Loucy (cell line): ENCODE measurements at regions not wholly inside any gene's neighbourhood (a gene's known extent, or its start where the extent isn't known, plus 50 kb on each side); places are given as distances from the start of the nearest gene placed in this dataset.

Experiments
- H2AFZ ChIP-seq: fragments of 200-600 bp; sonication (generic); 2 replicates; pipeline ENCODE4 v1.6.0; 2016; ENCODE audit warnings: antibody characterized with exemption, mild to moderate bottlenecking, low read length, moderate library complexity
- H3F3A ChIP-seq: fragments of 200-600 bp; 2 replicates; pipeline ENCODE4 v1.6.0; 2016; ENCODE audit warnings: antibody characterized with exemption, low read depth, mild to moderate bottlenecking
- H3K27me3 ChIP-seq: fragments of 200-600 bp; sonication (generic); 2 replicates; pipeline ENCODE4 v1.6.1; 2014; ENCODE audit warnings: low read length, mild to moderate bottlenecking; ENCODE audit not compliant: insufficient read depth, poor library complexity, severe bottlenecking
- H3K36me3 ChIP-seq: fragments of 200-600 bp; sonication (generic); 2 replicates; pipeline ENCODE4 v1.6.1; 2016; ENCODE audit warnings: low read length; ENCODE audit not compliant: insufficient read depth
- H3K4me1 ChIP-seq: fragments of 200-600 bp; sonication (generic); 2 replicates; pipeline ENCODE4 v1.5.1; 2014; ENCODE audit warnings: low read length, mild to moderate bottlenecking; ENCODE audit not compliant: insufficient read depth, poor library complexity, severe bottlenecking
- H3K4me2 ChIP-seq: fragments of 200-600 bp; sonication (generic); 2 replicates; pipeline ENCODE4 v1.6.0; 2014; ENCODE audit warnings: antibody characterized with exemption, low read length, low read depth, mild to moderate bottlenecking; ENCODE audit not compliant: poor library complexity, severe bottlenecking
- H3K4me3 ChIP-seq: fragments of 200-600 bp; sonication (generic); 2 replicates; pipeline ENCODE4 v1.5.1; 2014; ENCODE audit warnings: low read length, mild to moderate bottlenecking, mixed read lengths; ENCODE audit not compliant: poor library complexity, severe bottlenecking
- H3K79me2 ChIP-seq: fragments of 200-600 bp; sonication (generic); 2 replicates; pipeline ENCODE4 v1.6.1; 2014; ENCODE audit warnings: low read length; ENCODE audit not compliant: insufficient read depth
- H3K9ac ChIP-seq: fragments of 200-600 bp; sonication (generic); 2 replicates; pipeline ENCODE4 v1.6.0; 2014; ENCODE audit warnings: mild to moderate bottlenecking, low read depth, low read length, moderate library complexity; ENCODE audit not compliant: poor library complexity, severe bottlenecking
- H3K9me2 ChIP-seq: fragments of 200-600 bp; sonication (generic); replicated peaks from 2 replicates; pipeline ENCODE4 v1.6.1; 2016; ENCODE audit warnings: low read depth, low read length, mixed read lengths
- H3K9me3 ChIP-seq: fragments of 200-600 bp; sonication (generic); 2 replicates; pipeline ENCODE4 v1.6.1; 2014; ENCODE audit warnings: mild to moderate bottlenecking, antibody characterized with exemption, low read length, low read depth; ENCODE audit not compliant: insufficient read depth
- H4K20me1 ChIP-seq: fragments of 200-600 bp; sonication (generic); 2 replicates; pipeline ENCODE4 v1.6.0; 2014; ENCODE audit warnings: antibody characterized with exemption, low read length, mild to moderate bottlenecking; ENCODE audit not compliant: insufficient read depth, poor library complexity, severe bottlenecking
- CTCF ChIP-seq: fragments of 200-600 bp; sonication (generic); conservative IDR thresholded peaks from 2 replicates; pipeline ENCODE4 v1.5.1; 2014; ENCODE audit warnings: mild to moderate bottlenecking, antibody characterized with exemption, low read length
- EZH2phosphoT487 ChIP-seq: fragments of 200-600 bp; IDR thresholded peaks from 2 replicates; pipeline ENCODE4 v1.6.1; 2018; ENCODE audit warnings: antibody characterized with exemption, mild to moderate bottlenecking, moderate library complexity, borderline replicate concordance

DNA sequence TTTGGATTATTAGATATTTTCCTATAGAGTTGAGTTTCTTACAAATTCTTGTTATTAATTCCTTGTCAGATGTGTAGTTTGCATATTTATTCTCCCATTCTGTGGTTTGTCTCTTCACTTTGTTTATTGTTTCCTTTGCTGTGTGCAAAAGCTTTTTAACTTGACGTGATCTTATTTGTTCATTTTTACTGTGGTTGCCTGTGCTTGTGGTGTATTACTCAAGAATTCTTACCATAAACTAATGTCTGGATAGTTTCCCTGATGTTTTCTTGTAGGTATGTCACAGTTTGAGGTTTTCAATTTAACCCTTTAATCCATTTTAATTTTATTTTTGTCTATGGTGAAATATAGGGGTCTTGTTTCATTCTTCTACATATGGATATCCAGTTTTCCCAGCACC lies 72.1 kb upstream of the LHX8 start:
- Histone ChIP-seq H3K4me2 (no peak overlapping the region), H2AFZ (no peak overlapping the region), H3K9me2 (no peaks in the 10 kb centered on the region), H3K9ac (no peak overlapping the region), H3K9me3 (no peaks in the 10 kb centered on the region), H3K27me3 (no peaks in the 10 kb centered on the region), H3F3A (no peaks in the 10 kb centered on the region), H3K79me2 (no peaks in the 10 kb centered on the region), H3K4me3 (no peak overlapping the region), H3K36me3 (no peaks in the 10 kb centered on the region), H3K4me1 (no peaks in the 10 kb centered on the region), H4K20me1 (no peaks in the 10 kb centered on the region)
- TF ChIP-seq EZH2phosphoT487 (no peak), CTCF (no peak)

DNA sequence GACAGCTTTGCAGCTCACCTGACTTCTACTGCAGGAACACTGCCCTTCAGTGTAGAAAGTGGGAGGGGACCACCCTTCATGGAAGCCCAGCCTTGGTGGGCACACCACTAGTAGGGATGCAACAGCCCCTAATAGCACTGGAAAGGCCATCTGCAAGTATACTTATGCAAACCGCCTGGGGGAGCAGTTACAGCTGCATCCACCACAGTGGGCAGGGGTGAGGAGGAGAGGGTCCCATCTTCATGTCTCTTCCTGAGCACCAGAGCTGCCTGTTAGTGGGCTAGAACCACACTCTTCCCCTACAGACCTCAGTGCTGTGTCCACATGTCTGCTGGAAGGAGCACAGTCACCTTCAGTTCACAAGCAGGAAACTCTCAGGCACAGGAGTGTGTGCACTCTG lies 66.2 kb upstream of the LHX8 start:
- no peak for TF ChIP-seq EZH2phosphoT487
- no peak for TF ChIP-seq CTCF
- H3K36me3 ChIP-seq: no peaks in the 10 kb centered on the region
- no peak overlapping the region for H3K4me3 ChIP-seq
- H4K20me1 ChIP-seq: no peaks in the 10 kb centered on the region
- H3K9me2 ChIP-seq: no peaks in the 10 kb centered on the region
- H3K27me3 ChIP-seq: no peaks in the 10 kb centered on the region
- H3F3A ChIP-seq: no peaks in the 10 kb centered on the region
- peak overlapping the region; percentile 11; the same call in 1 of the 2 replicates for H2AFZ ChIP-seq
- H3K4me2 ChIP-seq: no peak overlapping the region
- no peaks in the 10 kb centered on the region for H3K79me2 ChIP-seq
- peaks cover 7% of the 10 kb centered on the region for H3K4me1 ChIP-seq
- H3K9ac ChIP-seq: no peak overlapping the region
- H3K9me3 ChIP-seq: no peaks in the 10 kb centered on the region

DNA sequence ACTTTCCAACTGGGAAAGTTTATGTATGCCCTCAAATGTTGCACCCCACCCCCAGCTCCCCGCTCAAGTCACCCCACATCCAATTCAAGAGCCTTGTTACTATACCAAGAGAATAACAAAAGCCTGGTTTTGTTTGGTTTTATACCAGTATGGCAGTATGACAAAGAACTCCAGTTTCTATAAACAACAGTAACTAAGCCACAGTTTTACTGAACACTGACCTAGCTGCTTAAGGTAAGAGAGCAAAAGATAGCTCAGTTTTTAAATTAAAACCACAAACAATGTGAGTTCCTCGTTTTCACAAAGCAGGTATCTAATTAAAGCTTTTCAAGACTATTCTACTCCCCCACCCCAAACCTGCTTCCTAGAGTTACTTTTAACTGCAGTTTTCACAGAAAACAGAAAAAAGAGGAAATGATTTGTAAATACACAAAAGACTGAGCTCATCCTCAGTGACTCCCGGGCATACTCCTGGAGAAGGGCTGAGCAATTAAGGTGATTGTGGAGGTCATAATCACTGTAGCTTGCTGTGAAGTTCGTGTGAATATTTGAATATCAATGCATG lies 59.3 kb upstream of the LHX8 start:
- peak overlapping the region; percentile 49 for H3K9ac ChIP-seq
- H3K4me3 ChIP-seq: peak overlapping the region; percentile 55
- H3K9me3 ChIP-seq: no peaks in the 10 kb centered on the region
- no peaks in the 10 kb centered on the region for H3K9me2 ChIP-seq
- H2AFZ ChIP-seq: peak overlapping the region; percentile 90
- H3K4me2 ChIP-seq: peak overlapping the region; percentile 72
- no peak for TF ChIP-seq CTCF
- no peak for TF ChIP-seq EZH2phosphoT487
- H3K4me1 ChIP-seq: peaks cover 27% of the 10 kb centered on the region
- no peaks in the 10 kb centered on the region for H3K79me2 ChIP-seq
- no peaks in the 10 kb centered on the region for H3F3A ChIP-seq
- H3K27me3 ChIP-seq: no peaks in the 10 kb centered on the region
- H4K20me1 ChIP-seq: no peaks in the 10 kb centered on the region
- no peaks in the 10 kb centered on the region for H3K36me3 ChIP-seq
